HAP-1 (cell line): ENCODE measurements at regions not wholly inside any gene's neighbourhood (a gene's known extent, or its start where the extent isn't known, plus 50 kb on each side); places are given as distances from the start of the nearest gene placed in this dataset.

ENCODE experiments used
- DNase-seq, 2 experiments: peaks; one replicate each; pipeline ENCODE4 v3.0.0-alpha.2; 2016 to 2020; ENCODE audit warnings: low spot score in 2 of 2
- H3K27me3 ChIP-seq: fragments of 250-450 bp; sonication (Bioruptor Pico); 2 replicates; pipeline ENCODE4 v1.5.1; 2020; ENCODE audit warnings: low read depth, mild to moderate bottlenecking, moderate library complexity
- H3K36me3 ChIP-seq: fragments of 250-450 bp; sonication (Bioruptor Pico); replicated peaks from 2 replicates; pipeline ENCODE4 v1.5.1; 2020; ENCODE audit warnings: mild to moderate bottlenecking
- H3K4me1 ChIP-seq: fragments of 250-450 bp; sonication (Bioruptor Pico); 2 replicates; pipeline ENCODE4 v1.5.1; 2020; ENCODE audit warnings: mild to moderate bottlenecking
- H3K4me3 ChIP-seq: fragments of 250-450 bp; sonication (Bioruptor Pico); 2 replicates; pipeline ENCODE4 v1.5.1; 2020; ENCODE audit warnings: mild to moderate bottlenecking, moderate library complexity
- H3K9me3 ChIP-seq: fragments of 250-450 bp; sonication (Bioruptor Pico); 2 replicates; pipeline ENCODE4 v1.5.1; 2020; ENCODE audit warnings: mild to moderate bottlenecking, moderate library complexity
- in situ Hi-C: fragments of 300-500 bp; cut with MboI; formaldehyde crosslinking; loops from 3 replicates; pipeline ENCODE4 v1.14.3; 2020; ENCODE audit warnings: low sequenced_read_pairs, inconsistent platforms, mixed read lengths

DNA sequence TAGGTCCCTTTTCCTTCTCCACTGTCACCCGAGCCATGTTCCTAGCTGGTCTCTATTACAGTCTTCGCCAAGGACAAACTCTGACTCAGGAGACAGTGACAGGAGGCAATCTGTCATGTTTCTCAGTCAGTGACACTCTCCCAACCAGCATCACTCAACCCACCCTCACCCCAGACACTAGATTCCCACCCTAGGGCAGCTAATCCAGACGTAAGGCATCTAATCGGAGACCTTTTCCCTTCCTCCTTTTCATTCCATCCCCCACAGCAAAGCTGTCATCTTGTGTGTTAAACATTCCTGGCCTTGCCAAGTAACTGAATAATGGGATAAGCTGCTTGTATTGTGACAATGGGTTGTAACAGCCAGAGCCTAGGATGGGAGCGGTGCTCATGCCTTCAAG lies 95.2 kb downstream of the SNX18 start:
- Histone ChIP-seq H3K4me3 (no peak overlapping the region), H3K9me3 (no peaks in the 10 kb centered on the region), H3K4me1 (no peaks in the 10 kb centered on the region), H3K27me3 (no peaks in the 10 kb centered on the region), H3K36me3 (no peaks in the 10 kb centered on the region)
- no peak for DNase-seq
- in situ Hi-C loops = no loop called here

DNA sequence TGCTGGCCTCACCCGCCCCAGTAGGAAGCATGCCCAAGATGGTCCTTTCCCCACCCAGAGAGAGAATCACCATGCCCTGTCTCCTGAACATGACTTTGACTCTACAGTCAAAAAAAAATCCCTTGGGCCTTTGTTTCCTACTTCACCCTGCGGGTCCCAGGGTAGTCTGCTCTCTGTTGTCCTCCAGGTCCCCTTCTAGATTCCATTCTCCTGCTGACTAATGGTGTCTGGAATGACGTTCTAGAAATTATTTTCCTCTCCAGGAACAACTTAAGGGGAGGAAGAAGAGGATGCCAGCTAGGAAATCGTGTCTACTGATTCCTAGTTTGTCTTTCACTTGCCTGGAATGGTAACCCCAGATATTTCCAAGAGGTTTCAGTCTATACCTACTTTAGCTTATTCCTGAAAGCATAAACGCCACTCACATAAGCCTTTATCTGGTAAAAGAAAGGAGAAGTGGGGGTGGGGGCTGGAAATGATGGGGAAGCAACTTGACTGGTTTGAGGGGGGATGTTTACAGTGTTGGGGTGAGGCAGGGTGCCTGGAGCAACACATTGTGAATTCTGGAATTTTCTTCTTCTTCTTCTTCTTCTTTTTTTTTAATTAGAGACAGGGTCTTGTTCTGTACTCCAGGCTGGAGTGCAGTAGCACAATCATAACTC lies 93.9 kb downstream of the SNX18 start:
- H3K4me3 ChIP-seq = no peak overlapping the region
- H3K9me3 ChIP-seq = no peaks in the 10 kb centered on the region
- no peaks in the 10 kb centered on the region for H3K36me3 ChIP-seq
- H3K27me3 ChIP-seq = no peaks in the 10 kb centered on the region
- in situ Hi-C loops = no loop called here
- no peaks in the 10 kb centered on the region for H3K4me1 ChIP-seq
- DNase-seq = no peak

DNA sequence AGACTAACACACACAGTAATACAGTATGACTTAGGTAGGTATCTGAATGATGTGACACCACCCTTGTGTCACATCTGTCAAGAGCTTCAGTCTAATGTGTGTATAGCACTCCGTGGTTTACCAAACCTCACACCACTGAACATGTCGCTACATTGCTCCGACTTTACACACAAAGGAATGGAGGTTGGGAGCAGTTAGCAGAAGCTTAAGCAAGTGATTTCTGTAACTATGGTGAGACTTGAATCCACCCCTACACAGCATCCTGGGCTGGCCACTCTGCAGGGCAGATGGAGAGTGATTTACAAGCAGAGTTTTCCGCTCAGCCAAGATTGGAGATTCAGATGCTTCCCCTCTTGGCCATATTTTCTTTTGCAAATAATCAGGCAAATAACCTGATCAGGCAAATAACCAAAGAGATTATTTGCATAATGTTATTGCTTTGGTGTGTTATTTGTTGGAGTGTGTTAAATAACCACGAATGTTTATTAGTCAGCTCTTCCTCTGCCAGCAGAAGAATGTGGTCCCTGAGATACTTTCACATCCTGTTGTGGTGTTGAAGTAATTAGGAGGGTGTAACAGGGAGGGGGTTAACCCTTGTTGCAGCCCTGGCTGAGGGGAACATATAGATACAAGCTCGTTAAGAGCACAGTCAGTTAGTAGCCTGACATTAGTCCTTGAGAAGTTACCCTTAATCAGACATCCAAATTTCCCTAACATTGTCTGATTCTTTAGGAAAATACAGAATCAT lies 92.8 kb downstream of the SNX18 start:
- no peak for DNase-seq

DNA sequence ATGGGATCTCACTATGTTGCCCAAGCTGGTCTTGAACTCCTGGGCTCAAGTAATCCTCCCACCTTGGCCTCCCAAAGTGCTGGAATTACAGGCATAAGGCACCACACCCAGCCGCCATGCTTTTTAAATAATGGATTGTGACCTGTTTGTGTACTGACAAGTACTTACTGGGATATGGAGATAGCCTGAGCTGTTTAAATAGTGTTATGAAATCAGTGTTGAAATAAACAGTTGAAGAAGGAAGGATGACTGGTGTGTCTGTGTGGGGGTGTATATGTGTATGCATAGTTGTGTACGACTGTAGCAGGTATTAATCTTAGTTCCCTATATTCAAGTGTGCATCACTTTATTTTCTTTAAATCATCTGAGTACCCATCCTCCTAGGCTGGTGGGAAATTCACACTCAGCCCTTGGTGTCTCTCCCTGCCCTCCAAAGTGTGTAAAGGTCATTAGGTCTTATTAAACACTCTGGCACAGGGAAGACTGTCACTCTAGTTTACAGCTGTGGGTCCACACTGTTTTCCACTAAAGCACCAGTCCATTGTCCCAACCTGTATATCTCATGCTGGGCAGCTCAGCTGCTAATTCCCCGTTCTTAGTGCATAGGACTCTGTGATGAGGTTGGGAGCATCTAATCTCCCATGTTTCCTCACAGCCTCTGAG lies 91.0 kb downstream of the SNX18 start:
- Histone ChIP-seq H3K27me3 (no peaks in the 10 kb centered on the region), H3K4me1 (no peaks in the 10 kb centered on the region), H3K9me3 (no peaks in the 10 kb centered on the region), H3K36me3 (no peaks in the 10 kb centered on the region), H3K4me3 (no peak overlapping the region)
- in situ Hi-C loops = no loop called here
- DNase-seq = no peak

More for the DNA sequence above, 92.8 kb downstream of the SNX18 start:
- Histone ChIP-seq H3K36me3 (no peaks in the 10 kb centered on the region), H3K4me3 (no peak overlapping the region), H3K4me1 (no peaks in the 10 kb centered on the region), H3K9me3 (no peaks in the 10 kb centered on the region), H3K27me3 (no peaks in the 10 kb centered on the region)
- in situ Hi-C loops = no loop called here

DNA sequence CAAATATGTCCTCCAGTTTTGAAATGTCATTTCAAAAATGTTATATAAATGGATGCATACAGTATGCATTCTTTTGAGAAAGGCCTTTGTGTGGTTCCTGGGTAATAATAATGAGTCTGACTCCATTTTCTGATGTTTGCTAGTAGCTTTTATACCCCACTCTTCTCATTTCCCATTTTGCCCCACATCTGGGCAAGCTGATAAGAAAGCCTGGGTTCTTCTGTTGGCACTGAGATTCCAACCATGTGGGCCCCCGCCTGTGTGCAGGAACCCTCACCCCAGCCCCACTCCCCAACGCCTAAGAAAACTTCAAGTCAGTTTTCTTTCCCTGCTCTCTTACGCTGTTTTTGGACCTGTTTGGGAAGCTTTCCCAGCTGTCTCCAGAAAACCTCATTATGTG lies 89.4 kb downstream of the SNX18 start:
- Histone ChIP-seq H3K4me3 (no peak overlapping the region), H3K27me3 (no peaks in the 10 kb centered on the region), H3K9me3 (no peaks in the 10 kb centered on the region), H3K36me3 (no peaks in the 10 kb centered on the region), H3K4me1 (no peaks in the 10 kb centered on the region)
- no peak for DNase-seq
- in situ Hi-C loops = no loop called here

DNA sequence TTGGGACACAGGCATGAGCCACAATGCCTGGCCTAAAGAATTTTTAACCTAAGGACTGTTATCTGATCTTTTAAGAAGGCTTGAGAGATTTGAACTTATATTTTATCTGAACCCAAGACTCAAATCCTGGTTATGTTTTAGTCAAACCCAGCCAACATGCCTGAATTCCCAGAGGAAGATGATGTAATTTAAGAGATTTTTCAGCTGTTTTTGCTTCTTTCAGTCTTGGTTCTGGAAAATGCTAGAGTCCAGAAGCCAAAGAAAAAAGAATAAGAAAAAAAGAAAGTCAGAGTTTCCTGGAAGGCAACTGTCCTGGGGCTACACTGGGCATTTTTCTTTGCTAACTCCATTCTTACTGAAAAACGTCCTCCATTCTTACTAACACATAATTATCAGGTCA lies 85.8 kb downstream of the SNX18 start:
- Histone ChIP-seq H3K4me3 (no peak overlapping the region), H3K9me3 (no peaks in the 10 kb centered on the region), H3K4me1 (no peaks in the 10 kb centered on the region), H3K36me3 (no peaks in the 10 kb centered on the region), H3K27me3 (no peaks in the 10 kb centered on the region)
- in situ Hi-C loops = no loop called here
- no peak for DNase-seq

DNA sequence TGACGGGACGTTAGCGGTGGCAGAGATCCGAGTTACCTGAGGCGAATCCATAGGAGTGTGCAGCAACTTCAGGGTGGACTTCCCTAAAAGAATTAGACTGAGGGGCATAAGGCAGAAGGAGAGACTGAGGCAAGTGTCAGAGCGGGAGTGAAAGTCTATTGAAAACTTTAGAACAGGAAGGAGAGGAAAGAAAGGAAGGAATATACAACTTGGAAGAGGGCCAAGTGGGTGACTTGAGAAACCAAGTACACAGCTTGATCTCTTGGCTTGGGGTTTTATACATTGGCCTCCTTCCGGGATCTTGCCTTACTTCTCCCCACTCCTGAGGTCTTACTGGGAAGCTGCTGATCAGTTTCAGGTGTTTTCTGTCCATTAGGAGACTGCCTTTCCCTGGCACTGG lies 84.9 kb downstream of the SNX18 start:
- in situ Hi-C loops = no loop called here
- no peak for DNase-seq
- no peaks in the 10 kb centered on the region for H3K27me3 ChIP-seq

DNA sequence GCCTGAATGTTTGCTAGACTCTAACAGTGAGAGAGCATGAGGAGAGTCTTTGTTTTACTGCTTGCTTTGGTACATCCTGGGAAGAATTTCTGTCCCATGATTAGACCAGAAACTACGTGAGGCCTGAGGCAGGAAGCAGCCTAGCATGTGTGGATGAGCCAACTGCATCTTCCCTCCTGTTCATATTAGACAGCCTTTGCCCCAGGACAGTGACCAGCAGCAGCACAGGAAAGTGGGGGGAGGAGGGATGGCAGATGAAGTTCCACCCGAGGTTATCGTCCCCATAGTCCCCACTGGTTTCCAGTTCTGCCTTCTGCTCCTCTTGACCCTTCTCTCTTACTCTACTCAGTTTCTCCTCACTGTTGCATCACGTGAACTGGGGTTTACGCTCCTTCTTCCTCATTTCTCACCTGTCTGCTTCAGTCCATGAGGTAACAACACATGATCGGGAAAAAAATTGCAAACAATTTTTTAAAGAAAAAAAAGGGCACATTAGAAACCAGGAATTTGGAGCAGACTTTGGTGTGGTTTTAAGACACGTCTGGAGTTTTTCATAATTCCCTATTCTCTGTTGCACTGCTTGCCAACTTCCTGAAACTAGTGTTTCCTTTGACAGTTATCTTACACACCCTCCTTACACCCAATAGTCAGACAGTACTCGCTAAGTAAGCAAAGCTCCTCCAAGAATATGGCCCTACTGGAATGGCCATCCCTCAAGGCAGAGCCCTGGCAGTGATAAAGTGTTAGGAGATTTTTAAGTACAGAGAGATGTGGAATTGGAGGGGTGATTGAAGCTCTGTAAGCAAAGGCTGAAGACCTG lies 84.1 kb downstream of the SNX18 start:
- Histone ChIP-seq H3K4me3 (no peak overlapping the region), H3K4me1 (no peaks in the 10 kb centered on the region), H3K36me3 (no peaks in the 10 kb centered on the region), H3K9me3 (no peaks in the 10 kb centered on the region), H3K27me3 (no peaks in the 10 kb centered on the region)
- DNase-seq = no peak
- in situ Hi-C loops = no loop called here

More for the DNA sequence above, 84.9 kb downstream of the SNX18 start:
- Histone ChIP-seq H3K4me3 (no peak overlapping the region), H3K9me3 (no peaks in the 10 kb centered on the region), H3K36me3 (no peaks in the 10 kb centered on the region), H3K4me1 (no peaks in the 10 kb centered on the region)
